ENCODE measurements at regions not wholly inside any gene's neighbourhood (a gene's known extent, or its start where the extent isn't known, plus 50 kb on each side); places are given as distances from the start of the nearest gene placed in this dataset.

GRCh38 chr7:52656098-52656497, 379.3 kb upstream of the POM121L12 start (continued):
- TF ChIP-seq EGR2 (tag by site-specific recombination; IDR thresholded peaks at IDR 0.05; ENCODE audit: low read depth) (no peak), ZNF558 (tag by site-specific recombination; IDR thresholded peaks at IDR 0.05) (no peak), ZNF76 (tag by site-specific recombination; IDR thresholded peaks at IDR 0.05; ENCODE audit: borderline replicate concordance, low read depth) (no peak), ZIC2 (tag by site-specific recombination; IDR thresholded peaks at IDR 0.05) (no peak), ZNF768 (tag by site-specific recombination; IDR thresholded peaks at IDR 0.05) (no peak)

- TF ChIP-seq ZNF26 (tag by site-specific recombination; IDR thresholded peaks at IDR 0.05) (no peak), ZNF510 (tag by site-specific recombination; IDR thresholded peaks at IDR 0.05; ENCODE audit: insufficient replicate concordance) (no peak), ZNF114 (tag by site-specific recombination; IDR thresholded peaks at IDR 0.05) (no peak), ZNF707 (tag by site-specific recombination; IDR thresholded peaks at IDR 0.05) (no peak), ZIC2 (tag by site-specific recombination; IDR thresholded peaks at IDR 0.05) (no peak), ZNF549 (tag by site-specific recombination; IDR thresholded peaks at IDR 0.05) (no peak), TCF7L2 (IDR thresholded peaks at IDR 0.05; ENCODE audit: borderline replicate concordance, low read depth, low read length) (no peak), ZNF529 (tag by site-specific recombination; IDR thresholded peaks at IDR 0.05; ENCODE audit: insufficient replicate concordance) (no peak), ZNF280C (tag by site-specific recombination; IDR thresholded peaks at IDR 0.05) (no peak), ZNF391 (tag by site-specific recombination; IDR thresholded peaks at IDR 0.05; ENCODE audit: borderline replicate concordance, low read depth) (no peak), HIC1 (tag by site-specific recombination; IDR thresholded peaks at IDR 0.05) (no peak), ZNF837 (tag by site-specific recombination; IDR thresholded peaks at IDR 0.05) (no peak), ZSCAN16 (tag by site-specific recombination; IDR thresholded peaks at IDR 0.05) (no peak), KLF17 (tag by site-specific recombination; IDR thresholded peaks at IDR 0.05) (no peak), ZNF654 (tag by site-specific recombination; IDR thresholded peaks at IDR 0.05; ENCODE audit: low read depth) (no peak), ZBTB49 (tag by site-specific recombination; IDR thresholded peaks at IDR 0.05; ENCODE audit: low read depth) (no peak), ZNF169 (tag by site-specific recombination; IDR thresholded peaks at IDR 0.05) (no peak), ZNF138 (tag by site-specific recombination; IDR thresholded peaks at IDR 0.05; ENCODE audit: borderline replicate concordance) (no peak), ZNF621 (tag by site-specific recombination; IDR thresholded peaks at IDR 0.05) (no peak), CTCF (tag by site-specific recombination; IDR thresholded peaks at IDR 0.05) (no peak)
- Histone ChIP-seq H3K4me3 (ENCODE audit: low read depth, low read length) (no peak overlapping the region), H3K9me3 (ENCODE audit: control insufficient read depth, insufficient read depth, low read depth, low read length) (no peaks in the 10 kb centered on the region), H3K4me1 (ENCODE audit: control insufficient read depth, insufficient read depth, low read length) (no peaks in the 10 kb centered on the region), H3K27ac (ENCODE audit: extremely low read depth, low read depth, low read length) (no peak overlapping the region), H3K36me3 (ENCODE audit: control insufficient read depth in 2 of 2, insufficient read depth in 1 of 2, low read length in 2 of 2) (no peaks in the 10 kb centered on the region)
- ChIA-PET CTCF (no interaction called here), POLR2A (no interaction called here)
Observed at GRCh38 chr7:52652621-52653020, 382.8 kb upstream of the POM121L12 start.

Measured in HEK293 (cell line).